CD8-positive, alpha-beta memory T cell (primary cell): ENCODE measurements at regions not wholly inside any gene's neighbourhood (a gene's known extent, or its start where the extent isn't known, plus 50 kb on each side); places are given as distances from the start of the nearest gene placed in this dataset.

Source experiments
- CTCF ChIA-PET: fragments of 350-600 bp; sonication (Branson Sonifier 250); formaldehyde crosslinking; loops from one replicate; lab custom pipeline; 2021; ENCODE audit warnings: antibody characterized with exemption; lab: Charles Lee
- POLR2A ChIA-PET: fragments of 350-600 bp; sonication (Branson Sonifier 250); formaldehyde crosslinking; loops from one replicate; lab custom pipeline; 2021; ENCODE audit warnings: antibody characterized with exemption; lab: Charles Lee
- DNase-seq, 5 donors: peaks; one replicate each; pipeline versions ENCODE4 v3.0.0 to v3.0.0-alpha.2; 2020 to 2022; ENCODE audit warnings: mixed read lengths in 1 of 5
- H3K27ac ChIP-seq: one replicate; pipeline ENCODE4 v1.7.0; 2013; ENCODE audit warnings: low read depth, mild to moderate bottlenecking, low read length, moderate library complexity
- H3K27me3 ChIP-seq: 2 replicates; pipeline ENCODE4 v1.7.0; 2013; ENCODE audit warnings: low read length, mild to moderate bottlenecking; ENCODE audit not compliant: insufficient read depth, poor library complexity, severe bottlenecking
- H3K36me3 ChIP-seq: 2 replicates; pipeline ENCODE4 v1.7.0; 2013; ENCODE audit warnings: mild to moderate bottlenecking, low read length, moderate library complexity; ENCODE audit not compliant: insufficient read depth
- H3K4me1 ChIP-seq: 2 replicates; pipeline ENCODE4 v1.7.0; 2013; ENCODE audit warnings: mild to moderate bottlenecking, low read length, moderate library complexity; ENCODE audit not compliant: insufficient read depth
- H3K4me3 ChIP-seq: 2 replicates; pipeline ENCODE4 v1.7.0; 2013; ENCODE audit warnings: mild to moderate bottlenecking, low read length
- H3K9me3 ChIP-seq: 2 replicates; pipeline ENCODE4 v1.7.0; 2013; ENCODE audit warnings: mild to moderate bottlenecking, low read length
- H3K27ac Mint-ChIP-seq, 8 donors: one replicate each; pipeline ENCODE4 v1.8.0; 2020 to 2021; ENCODE audit warnings: mixed read lengths in 8 of 8, mild to moderate bottlenecking in 6 of 8, inconsistent platforms in 3 of 8, moderate library complexity in 3 of 8
- H3K27me3 Mint-ChIP-seq, 2 donors: one replicate each; pipeline ENCODE4 v1.8.0; 2020 to 2021; ENCODE audit warnings: mixed read lengths in 2 of 2, mild to moderate bottlenecking in 1 of 2, moderate library complexity in 1 of 2
- H3K36me3 Mint-ChIP-seq, 3 donors: one replicate each; pipeline ENCODE4 v1.8.0; 2020 to 2021; ENCODE audit warnings: mixed read lengths in 3 of 3, inconsistent platforms in 1 of 3, mild to moderate bottlenecking in 1 of 3
- H3K4me1 Mint-ChIP-seq, 3 donors: one replicate each; pipeline ENCODE4 v1.8.0; 2020 to 2021; ENCODE audit warnings: mixed read lengths in 3 of 3, inconsistent platforms in 1 of 3, mild to moderate bottlenecking in 1 of 3
- H3K4me3 Mint-ChIP-seq, 7 donors: one replicate each; pipeline ENCODE4 v1.8.0; 2020 to 2021; ENCODE audit warnings: mixed read lengths in 7 of 7, mild to moderate bottlenecking in 6 of 7, moderate library complexity in 4 of 7, inconsistent platforms in 2 of 7
- H3K9me3 Mint-ChIP-seq, 5 donors: one replicate each; pipeline ENCODE4 v1.8.0; 2020 to 2022; ENCODE audit warnings: mixed read lengths in 5 of 5, mild to moderate bottlenecking in 3 of 5, moderate library complexity in 2 of 5, inconsistent platforms in 1 of 5

- H3K36me3 Mint-ChIP-seq, result no peaks in the 10 kb centered on the region
- H3K27me3 Mint-ChIP-seq, result no peaks in the 10 kb centered on the region
- POLR2A ChIA-PET, result no interaction called here
- H3K4me1 Mint-ChIP-seq, result no peaks in the 10 kb centered on the region
- H3K9me3 ChIP-seq, result no peaks in the 10 kb centered on the region
- peaks cover 0 to 7% (median 0%) of the 10 kb centered on the region in 5 donors for H3K9me3 Mint-ChIP-seq
- no peak overlapping the region for H3K27ac ChIP-seq
- no peaks in the 10 kb centered on the region for H3K4me1 ChIP-seq
- H3K4me3 ChIP-seq, result no peak overlapping the region
- CTCF ChIA-PET, result no interaction called here
- no peaks in the 10 kb centered on the region for H3K36me3 ChIP-seq
- no peak overlapping the region for H3K4me3 Mint-ChIP-seq
- H3K27ac Mint-ChIP-seq, result no peak overlapping the region
- H3K27me3 ChIP-seq, result no peaks in the 10 kb centered on the region
- DNase-seq, result no peak
Measured at GRCh38 chr4:35500812-35501211, 743.5 kb downstream of the ARAP2 start.

- no peaks in the 10 kb centered on the region for H3K9me3 ChIP-seq
- no peaks in the 10 kb centered on the region for H3K27me3 Mint-ChIP-seq
- no peaks in the 10 kb centered on the region for H3K4me1 Mint-ChIP-seq
- ChIA-PET CTCF (no interaction called here), POLR2A (no interaction called here)
- H3K4me3 Mint-ChIP-seq, result no peak overlapping the region
- no peak overlapping the region for H3K4me3 ChIP-seq
- no peak for DNase-seq
- H3K27ac ChIP-seq, result no peak overlapping the region
- H3K9me3 Mint-ChIP-seq, result peaks cover 0 to 7% (median 0%) of the 10 kb centered on the region in 5 donors
- no peaks in the 10 kb centered on the region for H3K27me3 ChIP-seq
- H3K4me1 ChIP-seq, result no peaks in the 10 kb centered on the region
- no peaks in the 10 kb centered on the region for H3K36me3 ChIP-seq
- H3K27ac Mint-ChIP-seq, result no peak overlapping the region
- no peaks in the 10 kb centered on the region for H3K36me3 Mint-ChIP-seq
Measured at GRCh38 chr4:35503435-35503834, 740.9 kb downstream of the ARAP2 start.

- no peaks in the 10 kb centered on the region for H3K36me3 ChIP-seq
- H3K4me3 ChIP-seq, result no peak overlapping the region
- POLR2A ChIA-PET, result no interaction called here
- Mint-ChIP-seq H3K4me3 (no peak overlapping the region), H3K9me3 (peaks cover 0 to 7% (median 0%) of the 10 kb centered on the region in 5 donors), H3K36me3 (no peaks in the 10 kb centered on the region), H3K4me1 (no peaks in the 10 kb centered on the region), H3K27me3 (no peaks in the 10 kb centered on the region), H3K27ac (no peak overlapping the region)
- no peak overlapping the region for H3K27ac ChIP-seq
- H3K4me1 ChIP-seq, result no peaks in the 10 kb centered on the region
- H3K9me3 ChIP-seq, result no peaks in the 10 kb centered on the region
- no peaks in the 10 kb centered on the region for H3K27me3 ChIP-seq
- no peak for DNase-seq
- CTCF ChIA-PET, result no interaction called here
Measured at GRCh38 chr4:35506161-35506560, 738.2 kb downstream of the ARAP2 start.

GRCh38 chr4:35511851-35512250 lies 732.5 kb downstream of the ARAP2 start:
- Histone ChIP-seq H3K4me1 (no peaks in the 10 kb centered on the region), H3K27me3 (no peaks in the 10 kb centered on the region), H3K9me3 (no peaks in the 10 kb centered on the region), H3K36me3 (no peaks in the 10 kb centered on the region), H3K27ac (no peak overlapping the region), H3K4me3 (no peak overlapping the region)
- CTCF ChIA-PET, result no interaction called here
- POLR2A ChIA-PET, result no interaction called here
- no peaks in the 10 kb centered on the region for H3K4me1 Mint-ChIP-seq
- H3K4me3 Mint-ChIP-seq, result no peak overlapping the region
- peak overlapping the region in 1 of 8 donors; percentile 50 for H3K27ac Mint-ChIP-seq
- H3K9me3 Mint-ChIP-seq, result peaks cover 0 to 2% (median 0%) of the 10 kb centered on the region in 5 donors
- no peak for DNase-seq
- no peaks in the 10 kb centered on the region for H3K27me3 Mint-ChIP-seq
- H3K36me3 Mint-ChIP-seq, result no peaks in the 10 kb centered on the region

- no peak for DNase-seq
- ChIA-PET CTCF (no interaction called here), POLR2A (no interaction called here)
- H3K9me3 ChIP-seq, result no peaks in the 10 kb centered on the region
- H3K27ac ChIP-seq, result no peak overlapping the region
- no peak overlapping the region for H3K4me3 ChIP-seq
- H3K4me1 ChIP-seq, result no peaks in the 10 kb centered on the region
- no peaks in the 10 kb centered on the region for H3K27me3 Mint-ChIP-seq
- no peaks in the 10 kb centered on the region for H3K4me1 Mint-ChIP-seq
- H3K27ac Mint-ChIP-seq, result no peak overlapping the region
- H3K36me3 ChIP-seq, result no peaks in the 10 kb centered on the region
- no peaks in the 10 kb centered on the region for H3K27me3 ChIP-seq
- H3K36me3 Mint-ChIP-seq, result no peaks in the 10 kb centered on the region
- H3K9me3 Mint-ChIP-seq, result peaks cover 0 to 2% (median 2%) of the 10 kb centered on the region in 5 donors
- H3K4me3 Mint-ChIP-seq, result no peak overlapping the region
Measured at GRCh38 chr4:35516102-35516501, 728.2 kb downstream of the ARAP2 start.

GRCh38 chr4:35520059-35520458 lies 724.3 kb downstream of the ARAP2 start:
- no peak overlapping the region for H3K27ac ChIP-seq
- Mint-ChIP-seq H3K4me3 (no peak overlapping the region), H3K4me1 (peaks cover 0 to 3% (median 3%) of the 10 kb centered on the region in 3 donors), H3K27ac (no peak overlapping the region), H3K9me3 (peaks cover 1 to 8% (median 2%) of the 10 kb centered on the region in 5 donors), H3K27me3 (no peaks in the 10 kb centered on the region), H3K36me3 (no peaks in the 10 kb centered on the region)
- H3K4me1 ChIP-seq, result no peaks in the 10 kb centered on the region
- no peak for DNase-seq
- H3K4me3 ChIP-seq, result no peak overlapping the region
- H3K27me3 ChIP-seq, result no peaks in the 10 kb centered on the region
- no peaks in the 10 kb centered on the region for H3K36me3 ChIP-seq
- ChIA-PET POLR2A (no interaction called here), CTCF (no interaction called here)
- H3K9me3 ChIP-seq, result no peaks in the 10 kb centered on the region

- H3K27me3 Mint-ChIP-seq, result no peaks in the 10 kb centered on the region
- H3K27ac ChIP-seq, result no peak overlapping the region
- peaks cover 0 to 6% (median 4%) of the 10 kb centered on the region in 3 donors for H3K4me1 Mint-ChIP-seq
- no peak overlapping the region for H3K27ac Mint-ChIP-seq
- peaks cover 1 to 8% (median 2%) of the 10 kb centered on the region in 5 donors for H3K9me3 Mint-ChIP-seq
- no peak overlapping the region for H3K4me3 Mint-ChIP-seq
- no peaks in the 10 kb centered on the region for H3K36me3 Mint-ChIP-seq
- DNase-seq, result no peak
- CTCF ChIA-PET, result no interaction called here
- H3K4me1 ChIP-seq, result no peaks in the 10 kb centered on the region
- POLR2A ChIA-PET, result no interaction called here
- no peaks in the 10 kb centered on the region for H3K36me3 ChIP-seq
- H3K27me3 ChIP-seq, result no peaks in the 10 kb centered on the region
- no peaks in the 10 kb centered on the region for H3K9me3 ChIP-seq
- H3K4me3 ChIP-seq, result no peak overlapping the region
Measured at GRCh38 chr4:35521682-35522081, 722.6 kb downstream of the ARAP2 start.

GRCh38 chr4:35525192-35525978 lies 718.9 kb downstream of the ARAP2 start:
- ChIA-PET CTCF (no interaction called here), POLR2A (no interaction called here)
- no peaks in the 10 kb centered on the region for H3K36me3 Mint-ChIP-seq
- DNase-seq, result peak in 3 of 5 donors; percentile 5 to 58 (median 35)
- Histone ChIP-seq H3K27me3 (no peaks in the 10 kb centered on the region), H3K27ac (no peak overlapping the region), H3K36me3 (no peaks in the 10 kb centered on the region), H3K9me3 (no peaks in the 10 kb centered on the region), H3K4me1 (no peaks in the 10 kb centered on the region), H3K4me3 (no peak overlapping the region)
- peaks cover 0 to 1% of the 10 kb centered on the region in 2 donors for H3K27me3 Mint-ChIP-seq
- H3K4me3 Mint-ChIP-seq, result peak overlapping the region in 6 of 7 donors; percentile 11 to 90 (median 60)
- H3K9me3 Mint-ChIP-seq, result peaks cover 1 to 8% (median 2%) of the 10 kb centered on the region in 5 donors
- H3K4me1 Mint-ChIP-seq, result peaks cover 0 to 6% (median 4%) of the 10 kb centered on the region in 3 donors
- peak overlapping the region in 4 of 8 donors; percentile 19 to 93 (median 77) for H3K27ac Mint-ChIP-seq
